HFF-Myc (cell line): ENCODE measurements at regions not wholly inside any gene's neighbourhood (a gene's known extent, or its start where the extent isn't known, plus 50 kb on each side); places are given as distances from the start of the nearest gene placed in this dataset.

Experiments used
- DNase-seq: peaks from one replicate; pipeline ENCODE4 v3.0.0-alpha.2; 2011; ENCODE audit warnings: low read depth; ENCODE audit errors: extremely low read depth
- H3K4me3 ChIP-seq: replicated peaks from 2 replicates; pipeline ENCODE4 v1.5.1; 2011; ENCODE audit warnings: low read depth, mild to moderate bottlenecking, control low read depth, low read length
- TF ChIP-seq, protein P1 (sequence below): IDR thresholded peaks from 2 replicates; pipeline ENCODE4 v1.5.1; 2012; ENCODE audit warnings: mild to moderate bottlenecking, low read depth, low read length, control low read depth; ENCODE audit errors: missing control alignments

GRCh38 chr17:77851921-77852320 lies 106.6 kb upstream of the TNRC6C start:
- DNase-seq, result no peak
- no peak overlapping the region for H3K4me3 ChIP-seq
- TF ChIP-seq, protein P1, sequence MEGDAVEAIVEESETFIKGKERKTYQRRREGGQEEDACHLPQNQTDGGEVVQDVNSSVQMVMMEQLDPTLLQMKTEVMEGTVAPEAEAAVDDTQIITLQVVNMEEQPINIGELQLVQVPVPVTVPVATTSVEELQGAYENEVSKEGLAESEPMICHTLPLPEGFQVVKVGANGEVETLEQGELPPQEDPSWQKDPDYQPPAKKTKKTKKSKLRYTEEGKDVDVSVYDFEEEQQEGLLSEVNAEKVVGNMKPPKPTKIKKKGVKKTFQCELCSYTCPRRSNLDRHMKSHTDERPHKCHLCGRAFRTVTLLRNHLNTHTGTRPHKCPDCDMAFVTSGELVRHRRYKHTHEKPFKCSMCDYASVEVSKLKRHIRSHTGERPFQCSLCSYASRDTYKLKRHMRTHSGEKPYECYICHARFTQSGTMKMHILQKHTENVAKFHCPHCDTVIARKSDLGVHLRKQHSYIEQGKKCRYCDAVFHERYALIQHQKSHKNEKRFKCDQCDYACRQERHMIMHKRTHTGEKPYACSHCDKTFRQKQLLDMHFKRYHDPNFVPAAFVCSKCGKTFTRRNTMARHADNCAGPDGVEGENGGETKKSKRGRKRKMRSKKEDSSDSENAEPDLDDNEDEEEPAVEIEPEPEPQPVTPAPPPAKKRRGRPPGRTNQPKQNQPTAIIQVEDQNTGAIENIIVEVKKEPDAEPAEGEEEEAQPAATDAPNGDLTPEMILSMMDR, result no peak

DNA sequence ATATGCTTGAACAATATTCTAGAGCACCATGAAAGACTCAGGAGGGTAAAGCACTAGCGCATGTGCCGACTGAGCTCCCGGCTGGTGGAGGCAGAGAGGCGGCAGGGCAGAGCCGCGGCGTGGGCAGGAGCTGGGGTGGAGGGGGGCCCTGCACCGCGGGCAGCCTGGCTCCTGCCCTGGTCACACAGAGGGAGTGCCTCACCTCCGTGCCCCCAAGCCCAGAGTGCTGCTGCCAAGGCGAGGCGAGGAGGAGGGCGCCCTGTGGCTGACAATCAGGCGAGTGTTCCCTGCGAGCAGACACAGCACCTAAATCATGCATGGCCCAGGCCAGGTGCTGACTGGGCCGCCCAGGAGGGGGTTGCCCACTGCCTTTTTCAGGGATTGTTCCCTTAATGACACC lies 105.8 kb upstream of the TNRC6C start:
- no peak for DNase-seq
- no peak overlapping the region for H3K4me3 ChIP-seq
- TF ChIP-seq, protein P1, result no peak

DNA sequence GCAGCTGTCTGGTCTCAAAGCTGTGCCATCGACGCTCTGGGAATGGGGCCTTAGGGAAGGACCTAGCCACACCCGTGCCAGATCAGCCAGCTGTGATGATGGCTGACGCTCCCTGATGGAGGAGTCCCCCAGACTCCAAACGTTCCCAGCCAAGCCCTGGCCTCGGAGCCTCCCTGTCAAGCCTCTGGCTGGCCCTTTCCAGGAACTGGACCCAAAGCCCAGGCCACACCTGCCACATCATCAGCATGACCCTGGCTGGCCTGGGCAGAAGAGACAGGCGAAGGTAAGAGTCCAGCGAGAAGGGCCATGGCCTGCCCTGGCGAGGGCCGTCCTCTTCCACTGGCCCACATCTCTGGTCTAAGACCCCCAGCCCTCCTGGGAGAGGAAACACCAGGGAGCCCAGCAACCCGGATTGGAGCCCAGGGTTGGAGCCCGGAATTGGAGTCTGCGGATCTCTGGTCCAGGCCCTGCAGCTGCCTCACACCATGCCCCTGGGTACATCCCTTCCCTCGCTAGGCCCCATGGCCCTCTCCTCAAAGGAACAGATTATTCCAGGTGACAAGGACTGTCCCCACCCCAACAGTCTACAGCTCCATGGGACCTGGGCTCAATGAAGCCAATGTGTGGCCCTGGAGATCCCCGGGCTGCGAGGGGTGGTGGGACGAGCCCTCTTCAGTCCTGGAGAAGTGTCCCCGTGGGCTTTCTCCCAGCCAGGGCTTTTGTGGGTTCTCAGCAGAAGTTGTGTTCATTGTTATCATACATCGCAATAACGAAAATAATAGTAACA lies 105.1 kb upstream of the TNRC6C start:
- TF ChIP-seq, protein P1, result no peak
- DNase-seq, result no peak
- H3K4me3 ChIP-seq, result no peak overlapping the region

- no peak for DNase-seq
- H3K4me3 ChIP-seq, result no peak overlapping the region
- TF ChIP-seq, protein P1, result no peak
These were observed 104.3 kb upstream of the TNRC6C start for GRCh38 chr17:77854083-77854758.

DNA sequence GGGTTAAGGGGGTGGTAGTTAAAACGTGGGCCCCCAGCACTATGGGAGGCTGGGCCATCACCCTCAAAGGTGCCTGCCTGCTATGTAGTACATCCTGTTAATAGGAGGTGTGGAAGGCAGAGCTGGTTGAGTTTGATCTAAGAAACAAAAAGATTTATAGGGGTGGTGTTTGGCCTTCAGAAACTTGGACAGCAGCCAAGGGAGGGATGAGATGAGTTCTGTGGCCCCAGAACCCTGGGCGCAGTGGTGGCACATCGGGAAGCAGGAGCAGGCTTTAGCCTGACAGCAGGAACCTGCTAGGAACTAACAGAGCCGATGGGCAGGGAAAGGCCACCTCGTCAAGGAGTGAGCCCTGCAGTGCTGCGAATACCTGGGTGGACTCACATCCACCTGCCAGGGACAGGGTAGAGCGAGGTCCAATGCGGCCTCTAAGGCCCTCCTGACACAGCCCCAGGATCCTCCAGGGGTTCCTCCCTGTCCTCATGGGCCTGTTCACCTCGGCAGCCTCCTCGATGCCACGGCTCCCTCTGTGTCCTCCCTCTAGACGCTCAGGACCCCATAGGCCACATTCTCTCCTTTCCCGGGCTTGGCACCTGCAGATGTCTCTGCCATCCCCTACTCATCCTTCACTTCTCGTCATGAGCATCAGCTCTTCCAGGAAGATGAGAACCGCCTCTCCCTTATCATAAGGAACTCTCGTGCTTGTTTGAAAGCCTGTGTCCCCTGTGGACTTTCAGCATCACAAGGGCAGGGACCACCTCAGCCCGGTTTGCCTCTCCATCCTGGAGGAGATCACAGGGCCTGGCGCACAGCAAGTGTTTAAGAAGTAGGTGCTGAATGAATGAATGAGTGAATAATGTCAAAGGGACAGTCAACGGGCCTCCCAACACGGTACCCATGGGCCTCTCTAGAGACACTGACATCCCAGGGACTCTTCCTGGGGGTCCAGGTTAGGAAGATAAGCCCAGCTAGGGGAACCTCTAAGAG lies 103.5 kb upstream of the TNRC6C start:
- no peak for DNase-seq
- H3K4me3 ChIP-seq, result no peak overlapping the region
- TF ChIP-seq, protein P1, result no peak

DNA sequence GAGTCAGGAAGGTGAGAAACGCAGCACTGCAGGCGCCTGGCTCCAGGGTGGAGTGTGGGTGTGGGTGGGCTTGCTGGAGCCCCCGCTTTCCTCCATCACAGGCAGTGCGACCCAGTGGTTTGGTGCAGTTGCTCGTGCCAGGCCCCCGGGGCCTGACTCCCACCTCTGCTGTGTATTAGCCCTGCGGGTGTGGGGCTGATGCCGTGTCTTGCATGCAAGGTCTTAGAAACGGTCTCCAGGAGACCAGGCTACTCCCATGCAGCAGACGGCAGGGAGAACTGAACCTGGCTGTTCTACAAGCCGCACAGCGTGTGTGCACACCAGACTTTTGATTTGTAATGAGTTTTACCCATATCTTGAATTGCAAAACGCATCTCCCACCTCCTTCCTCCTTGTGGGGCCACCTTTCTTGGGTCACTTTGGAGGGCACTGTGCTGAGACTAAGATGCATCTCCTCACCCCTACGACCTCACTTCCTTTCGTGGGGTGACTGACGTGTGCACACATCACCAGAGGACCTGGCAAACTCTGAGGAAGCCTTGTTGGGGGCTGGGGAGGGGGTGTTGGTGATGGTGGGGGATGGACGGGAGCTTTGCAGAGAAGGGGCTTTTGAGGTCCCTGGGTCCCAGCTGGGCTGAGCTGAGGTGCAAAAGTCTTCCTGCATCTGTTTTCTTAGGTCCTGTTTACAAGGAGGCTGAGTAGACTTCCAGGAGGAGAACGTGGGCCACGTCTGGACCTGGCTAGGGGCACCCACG lies 101.8 kb upstream of the TNRC6C start:
- TF ChIP-seq, protein P1, result no peak
- no peak for DNase-seq
- no peak overlapping the region for H3K4me3 ChIP-seq
